Peyer's patch (tissue), 4 donors: ENCODE measurements at regions not wholly inside any gene's neighbourhood (a gene's known extent, or its start where the extent isn't known, plus 50 kb on each side); places are given as distances from the start of the nearest gene placed in this dataset.

ENCODE experiments used
- DNase-seq, 3 donors: peaks; one replicate each; pipeline ENCODE4 v3.0.0-alpha.2; 2017 to 2019
- H3K27ac ChIP-seq, 4 donors: fragments of 200-600 bp; sonication (generic); one replicate each; pipeline ENCODE4 v1.5.1; 2016 to 2019
- H3K27me3 ChIP-seq, 2 donors: fragments of 200-600 bp; sonication (generic); one replicate each; pipeline ENCODE4 v1.5.1; 2019
- H3K36me3 ChIP-seq, 3 donors: fragments of 200-600 bp; sonication (generic); one replicate each; pipeline ENCODE4 v1.5.1; 2016 to 2019
- H3K4me1 ChIP-seq, 4 donors: fragments of 200-600 bp; sonication (generic); one replicate each; pipeline ENCODE4 v1.5.1; 2016 to 2019
- H3K4me3 ChIP-seq, 4 donors: fragments of 200-600 bp; sonication (generic); 1 replicate in 3 of 4; 2 replicates in 1 of 4; pipeline ENCODE4 v1.5.1; 2016 to 2019; ENCODE audit warnings: mild to moderate bottlenecking in 1 of 4
- H3K9me3 ChIP-seq, 4 donors: fragments of 200-600 bp; sonication (generic); one replicate each; pipeline ENCODE4 v1.5.1; 2016 to 2019; ENCODE audit warnings: mild to moderate bottlenecking in 1 of 4
- POLR2A ChIP-seq, 2 donors: fragments of 450-650 bp; IDR thresholded peaks; one replicate each; pipeline ENCODE4 v1.5.1; 2017; ENCODE audit warnings: antibody characterized with exemption in 2 of 2, mild to moderate bottlenecking in 2 of 2, moderate library complexity in 2 of 2
- TF ChIP-seq, protein P1 (sequence below), 6 experiments: fragments of 450-650 bp in 4 of 6; fragments of 200-600 bp in 2 of 6; sonication (generic) in 1 of 6; IDR thresholded peaks; one replicate each; pipeline ENCODE4 v1.5.1; 2017 to 2019; ENCODE audit warnings: antibody characterized with exemption in 6 of 6, mild to moderate bottlenecking in 3 of 6, moderate library complexity in 1 of 6

DNA sequence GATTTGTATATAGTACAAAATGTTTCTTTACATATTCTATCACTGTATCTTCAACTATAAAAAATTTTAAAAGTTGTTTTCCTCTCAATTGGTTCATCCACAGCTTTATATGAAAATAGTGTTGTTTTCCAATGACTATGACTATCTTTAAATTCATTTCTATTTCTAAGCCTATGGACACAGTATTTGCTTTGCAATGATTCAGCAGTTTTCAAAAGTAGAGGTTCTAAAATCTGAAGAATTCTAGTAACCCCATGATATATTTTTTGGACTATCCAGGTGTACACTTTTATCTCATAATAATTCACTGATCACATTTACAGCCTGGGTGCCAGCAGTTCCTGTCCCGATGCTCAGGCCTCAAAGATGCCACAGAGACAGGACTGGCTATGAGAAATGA, 118.4 kb upstream of the PTPRR start:
- H3K9me3 ChIP-seq: no peaks in the 10 kb centered on the region
- H3K4me1 ChIP-seq: peaks cover 0 to 10% (median 0%) of the 10 kb centered on the region in 4 donors
- H3K36me3 ChIP-seq: no peaks in the 10 kb centered on the region
- no peak overlapping the region for H3K4me3 ChIP-seq
- TF ChIP-seq, protein P1, sequence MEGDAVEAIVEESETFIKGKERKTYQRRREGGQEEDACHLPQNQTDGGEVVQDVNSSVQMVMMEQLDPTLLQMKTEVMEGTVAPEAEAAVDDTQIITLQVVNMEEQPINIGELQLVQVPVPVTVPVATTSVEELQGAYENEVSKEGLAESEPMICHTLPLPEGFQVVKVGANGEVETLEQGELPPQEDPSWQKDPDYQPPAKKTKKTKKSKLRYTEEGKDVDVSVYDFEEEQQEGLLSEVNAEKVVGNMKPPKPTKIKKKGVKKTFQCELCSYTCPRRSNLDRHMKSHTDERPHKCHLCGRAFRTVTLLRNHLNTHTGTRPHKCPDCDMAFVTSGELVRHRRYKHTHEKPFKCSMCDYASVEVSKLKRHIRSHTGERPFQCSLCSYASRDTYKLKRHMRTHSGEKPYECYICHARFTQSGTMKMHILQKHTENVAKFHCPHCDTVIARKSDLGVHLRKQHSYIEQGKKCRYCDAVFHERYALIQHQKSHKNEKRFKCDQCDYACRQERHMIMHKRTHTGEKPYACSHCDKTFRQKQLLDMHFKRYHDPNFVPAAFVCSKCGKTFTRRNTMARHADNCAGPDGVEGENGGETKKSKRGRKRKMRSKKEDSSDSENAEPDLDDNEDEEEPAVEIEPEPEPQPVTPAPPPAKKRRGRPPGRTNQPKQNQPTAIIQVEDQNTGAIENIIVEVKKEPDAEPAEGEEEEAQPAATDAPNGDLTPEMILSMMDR (IDR thresholded peaks at IDR 0.05): no peak
- no peak for TF ChIP-seq POLR2A (IDR thresholded peaks at IDR 0.05)
- no peaks in the 10 kb centered on the region for H3K27me3 ChIP-seq
- H3K27ac ChIP-seq: no peak overlapping the region
- no peak for DNase-seq

DNA sequence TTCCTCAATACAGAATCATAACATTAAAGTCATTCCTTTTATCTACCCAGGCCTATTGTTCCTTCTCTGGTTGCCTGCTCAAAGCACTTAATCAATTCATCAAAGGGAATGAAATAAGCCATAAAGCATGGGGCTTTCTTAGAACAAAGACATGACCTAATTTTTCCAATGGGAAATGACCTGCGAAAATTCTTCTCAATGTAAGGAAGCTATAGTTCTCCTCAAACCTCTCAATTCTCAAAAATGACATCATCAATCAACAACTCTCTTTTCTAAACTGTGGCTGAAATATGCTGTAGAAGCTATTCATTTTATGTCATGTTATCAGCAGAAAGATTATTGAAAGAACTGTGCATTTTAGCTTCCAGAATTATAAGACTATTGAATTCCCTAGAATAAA, 116.0 kb upstream of the PTPRR start:
- no peak for TF ChIP-seq POLR2A (IDR thresholded peaks at IDR 0.05)
- TF ChIP-seq, protein P1 (IDR thresholded peaks at IDR 0.05): no peak
- Histone ChIP-seq H3K4me1 (no peaks in the 10 kb centered on the region), H3K9me3 (no peaks in the 10 kb centered on the region), H3K27me3 (no peaks in the 10 kb centered on the region), H3K27ac (no peak overlapping the region), H3K36me3 (no peaks in the 10 kb centered on the region), H3K4me3 (no peak overlapping the region)
- no peak for DNase-seq

DNA sequence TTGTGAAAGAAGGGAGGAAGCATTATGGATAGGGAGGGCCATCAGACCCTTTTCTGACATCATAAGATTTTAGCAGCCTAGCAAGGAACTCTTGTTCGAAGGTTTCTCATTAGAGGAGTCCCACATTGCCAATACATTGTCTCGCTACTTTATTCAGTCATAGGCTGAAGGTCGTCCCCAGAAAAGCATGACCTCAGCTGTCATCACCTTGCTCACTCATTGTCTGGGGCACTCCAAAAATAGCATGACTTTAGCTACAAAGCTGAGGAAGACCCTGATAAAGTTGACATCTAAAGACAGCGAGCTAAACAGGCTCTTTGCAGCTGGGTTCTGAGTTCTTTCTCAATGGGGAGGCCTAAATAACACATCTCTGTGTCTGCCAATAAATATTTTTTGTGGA, 112.4 kb upstream of the PTPRR start:
- TF ChIP-seq POLR2A (IDR thresholded peaks at IDR 0.05): no peak
- TF ChIP-seq, protein P1 (IDR thresholded peaks at IDR 0.05): no peak
- Histone ChIP-seq H3K27me3 (no peaks in the 10 kb centered on the region), H3K4me3 (no peak overlapping the region), H3K4me1 (no peaks in the 10 kb centered on the region), H3K9me3 (no peaks in the 10 kb centered on the region), H3K27ac (no peak overlapping the region), H3K36me3 (no peaks in the 10 kb centered on the region)
- DNase-seq: no peak

DNA sequence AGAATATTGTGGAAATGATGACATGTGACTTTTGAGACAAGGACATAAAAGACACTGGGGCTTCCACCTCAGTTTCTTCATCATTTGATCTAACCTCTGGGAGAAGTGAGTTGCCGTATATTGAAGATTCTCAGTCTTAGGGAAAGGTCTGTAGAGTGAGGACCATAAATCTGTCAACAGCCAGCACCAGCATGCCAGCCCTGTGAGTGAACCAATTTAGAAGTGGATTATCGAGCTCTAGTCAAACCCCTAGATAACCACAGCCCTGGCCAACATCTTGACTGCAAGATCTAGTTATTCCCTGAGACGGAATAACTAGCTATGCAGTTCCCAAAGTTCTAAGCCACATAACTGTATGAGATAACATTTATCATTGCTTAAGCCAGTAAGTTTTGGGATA, 108.8 kb upstream of the PTPRR start:
- H3K9me3 ChIP-seq: no peaks in the 10 kb centered on the region
- no peaks in the 10 kb centered on the region for H3K4me1 ChIP-seq
- no peak for TF ChIP-seq POLR2A (IDR thresholded peaks at IDR 0.05)
- TF ChIP-seq, protein P1 (IDR thresholded peaks at IDR 0.05): no peak
- H3K4me3 ChIP-seq: no peak overlapping the region
- no peaks in the 10 kb centered on the region for H3K27me3 ChIP-seq
- no peak overlapping the region for H3K27ac ChIP-seq
- DNase-seq: no peak
- H3K36me3 ChIP-seq: no peaks in the 10 kb centered on the region

DNA sequence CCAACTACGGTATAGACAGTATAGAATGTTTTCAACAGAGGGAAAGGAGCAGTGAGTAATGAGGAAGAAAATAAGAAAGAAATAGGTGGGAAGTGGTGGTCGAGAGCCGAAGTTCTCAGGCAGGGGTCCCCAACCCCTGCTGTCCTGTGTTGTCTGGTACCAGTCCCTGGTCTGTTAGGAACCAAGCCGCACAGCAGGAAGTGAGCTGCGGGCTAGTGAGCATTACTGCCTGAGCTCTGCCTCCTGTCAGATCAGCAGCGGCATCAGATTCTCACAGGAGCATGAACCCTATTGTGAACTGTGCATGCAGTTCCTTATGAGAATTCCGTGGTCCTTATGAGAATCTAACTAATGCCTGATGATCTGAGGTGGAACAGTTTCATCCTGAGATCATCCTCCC, 107.3 kb upstream of the PTPRR start:
- no peak overlapping the region for H3K27ac ChIP-seq
- H3K9me3 ChIP-seq: no peaks in the 10 kb centered on the region
- no peaks in the 10 kb centered on the region for H3K36me3 ChIP-seq
- H3K4me1 ChIP-seq: no peaks in the 10 kb centered on the region
- no peak overlapping the region for H3K4me3 ChIP-seq
- TF ChIP-seq POLR2A (IDR thresholded peaks at IDR 0.05): no peak
- TF ChIP-seq, protein P1 (IDR thresholded peaks at IDR 0.05): no peak
- DNase-seq: no peak
- no peaks in the 10 kb centered on the region for H3K27me3 ChIP-seq

DNA sequence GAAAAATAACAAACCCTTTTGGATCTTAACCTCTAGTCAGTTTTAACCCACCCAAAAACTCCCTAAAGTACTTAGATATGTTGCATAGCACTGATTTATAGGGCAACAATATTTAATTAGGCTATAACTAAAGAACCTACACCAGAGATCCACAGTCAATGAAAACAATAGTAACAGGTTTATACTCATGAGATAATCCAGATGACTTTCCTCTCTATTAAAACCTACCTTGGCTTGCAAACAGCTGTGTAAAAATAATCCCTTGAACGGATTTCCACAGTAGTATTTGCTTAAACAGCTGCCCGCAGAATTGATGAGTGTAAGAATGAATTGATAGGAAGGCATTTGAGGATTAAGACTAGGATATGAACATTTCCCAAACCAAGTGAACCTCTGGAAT, 104.3 kb upstream of the PTPRR start:
- Histone ChIP-seq H3K27me3 (no peaks in the 10 kb centered on the region), H3K27ac (no peak overlapping the region), H3K4me3 (no peak overlapping the region), H3K4me1 (no peaks in the 10 kb centered on the region), H3K9me3 (no peaks in the 10 kb centered on the region), H3K36me3 (no peaks in the 10 kb centered on the region)
- DNase-seq: no peak
- TF ChIP-seq POLR2A (IDR thresholded peaks at IDR 0.05): no peak
- TF ChIP-seq, protein P1 (IDR thresholded peaks at IDR 0.05): no peak
